HG03378 (cell line): ENCODE measurements at regions not wholly inside any gene's neighbourhood (a gene's known extent, or its start where the extent isn't known, plus 50 kb on each side); places are given as distances from the start of the nearest gene placed in this dataset.

Experiments used
- ATAC-seq: cut with Tn5 transposase; IDR thresholded peaks from one replicate; pipeline ENCODE4 v1.9.1; 2021; ENCODE audit warnings: mild to moderate bottlenecking, moderate library complexity; ENCODE audit not compliant: unreplicated experiment

GRCh38 chr18:44465381-44465841, 215.3 kb upstream of the SETBP1 start:
- ATAC-seq = no peak

DNA sequence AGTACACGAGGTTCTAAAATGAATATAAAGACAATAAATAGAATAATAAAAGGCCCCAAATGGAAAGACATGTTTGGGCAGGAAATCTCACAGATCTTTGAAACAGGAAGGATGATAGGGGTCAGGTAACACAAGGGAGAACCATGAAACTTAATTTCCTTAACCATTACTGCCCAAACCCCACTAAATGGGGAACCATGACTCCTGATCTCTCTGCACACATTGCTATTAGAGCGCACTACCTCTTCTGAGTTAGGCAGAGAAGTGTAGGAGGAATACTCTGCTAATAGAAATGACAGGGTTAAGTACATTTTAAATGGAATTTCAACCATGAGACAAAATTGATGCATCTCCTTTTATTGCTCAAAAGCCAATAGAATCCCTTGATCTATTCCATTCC, 213.7 kb upstream of the SETBP1 start:
- no peak for ATAC-seq

DNA sequence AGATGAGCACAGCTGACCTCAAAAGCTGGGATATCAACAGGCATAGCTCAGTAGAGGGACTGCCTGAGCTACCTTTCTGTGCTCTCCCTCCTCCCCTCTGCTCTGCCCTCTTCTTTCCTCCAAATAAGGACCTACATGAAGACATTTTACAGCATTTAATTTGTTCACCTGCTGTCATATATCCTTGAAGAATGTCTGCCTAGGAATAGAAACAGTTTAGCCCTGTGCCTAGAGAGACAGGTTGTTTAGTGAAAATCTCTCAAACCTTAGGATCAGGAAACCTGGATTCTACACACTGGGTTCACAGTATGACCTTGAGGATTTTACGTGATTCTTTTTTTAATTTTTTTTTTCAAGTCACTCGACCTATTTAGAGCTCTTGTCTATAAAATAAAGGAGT, 213.0 kb upstream of the SETBP1 start:
- no peak for ATAC-seq

DNA sequence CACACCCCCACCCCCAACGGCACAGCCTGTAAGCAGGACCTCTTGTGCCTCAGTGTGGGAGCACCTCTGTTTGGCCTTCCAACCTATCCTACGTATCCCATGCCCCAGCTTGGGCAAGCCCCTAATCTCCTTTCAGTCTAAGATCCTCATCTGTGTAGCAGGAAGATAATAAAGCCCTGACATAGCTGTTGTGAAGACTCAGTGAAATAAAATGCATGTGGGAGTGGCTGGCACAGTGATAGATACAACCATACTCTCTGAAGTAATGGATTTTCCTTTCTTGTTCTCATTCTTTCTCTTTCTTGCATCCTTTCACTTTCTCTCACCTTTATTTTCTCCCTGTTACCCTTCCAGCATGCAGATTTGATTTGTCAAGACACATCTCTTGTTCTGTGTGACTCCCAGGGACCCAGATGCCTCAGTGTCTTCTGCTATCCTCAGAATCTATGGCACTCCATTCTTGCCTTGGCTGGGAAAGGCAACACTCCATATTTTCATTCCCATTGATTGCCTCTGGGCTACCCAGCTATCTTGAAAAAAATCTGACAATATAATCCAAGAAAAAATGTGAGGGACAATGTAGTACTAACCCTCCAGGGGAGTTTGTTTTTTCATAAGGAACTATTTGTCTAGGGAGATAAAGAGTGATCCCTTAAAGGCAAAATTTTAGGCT, 207.2 kb upstream of the SETBP1 start:
- ATAC-seq = no peak

DNA sequence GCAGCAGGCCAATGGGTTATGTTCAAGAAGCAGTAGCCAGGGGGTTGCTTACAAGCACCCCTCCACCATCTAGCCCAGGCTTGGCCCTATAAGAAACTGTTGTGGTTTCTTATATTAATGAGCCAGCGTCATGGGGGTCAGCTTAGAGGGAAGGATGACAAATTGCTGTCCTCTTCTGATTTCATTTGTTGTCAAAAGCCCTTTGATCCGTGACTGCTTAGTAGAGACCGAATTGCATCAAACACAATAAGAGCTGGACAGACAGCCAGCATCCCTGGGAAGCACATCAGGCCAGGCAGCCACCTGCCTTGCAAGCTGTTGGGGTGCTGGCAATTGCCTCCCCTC, 206.6 kb upstream of the SETBP1 start:
- ATAC-seq = no peak

DNA sequence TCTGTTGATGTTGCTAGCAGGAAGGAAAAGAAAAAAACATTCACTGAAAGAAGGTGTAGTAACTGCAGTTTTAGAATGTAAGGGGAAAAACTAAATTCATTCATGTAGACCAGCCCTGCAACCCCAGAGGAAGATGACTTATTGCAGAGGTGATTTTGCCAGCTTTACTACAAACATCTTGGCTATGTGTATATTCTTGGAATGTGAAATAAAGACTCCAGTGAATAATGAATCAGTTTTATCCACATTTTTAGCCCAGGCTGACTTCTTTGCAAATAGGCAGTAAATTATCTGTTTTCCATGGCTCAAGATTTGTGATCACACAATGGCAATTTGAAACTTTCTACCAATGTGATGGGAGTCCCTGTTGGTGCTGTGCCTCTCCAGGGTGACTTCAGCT, 206.1 kb upstream of the SETBP1 start:
- ATAC-seq = no peak

GRCh38 chr18:44482761-44483160, 197.9 kb upstream of the SETBP1 start:
- ATAC-seq = no peak

DNA sequence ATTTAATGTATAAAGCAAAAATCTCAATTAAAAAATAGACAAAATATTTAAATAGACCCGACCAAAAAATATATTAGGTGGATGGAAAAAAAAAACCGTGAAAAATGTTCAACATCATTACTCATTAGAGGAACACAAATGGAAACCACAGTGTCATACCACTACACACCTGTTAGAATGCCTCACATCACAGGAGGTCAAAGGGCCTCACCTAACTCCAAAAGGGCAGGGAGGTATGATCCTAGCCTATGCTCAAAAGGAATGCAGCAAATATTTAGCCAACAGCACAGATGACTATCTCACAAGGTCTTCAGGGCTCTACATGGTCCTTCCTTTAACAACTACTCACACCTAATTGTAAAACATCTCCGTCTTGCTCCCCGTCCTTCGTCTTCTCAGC, 185.5 kb upstream of the SETBP1 start:
- ATAC-seq = no peak

- no peak for ATAC-seq
Observed at GRCh38 chr18:44497311-44497710, 183.4 kb upstream of the SETBP1 start.

- ATAC-seq = no peak
Observed at GRCh38 chr18:44497757-44498490, 182.8 kb upstream of the SETBP1 start.

DNA sequence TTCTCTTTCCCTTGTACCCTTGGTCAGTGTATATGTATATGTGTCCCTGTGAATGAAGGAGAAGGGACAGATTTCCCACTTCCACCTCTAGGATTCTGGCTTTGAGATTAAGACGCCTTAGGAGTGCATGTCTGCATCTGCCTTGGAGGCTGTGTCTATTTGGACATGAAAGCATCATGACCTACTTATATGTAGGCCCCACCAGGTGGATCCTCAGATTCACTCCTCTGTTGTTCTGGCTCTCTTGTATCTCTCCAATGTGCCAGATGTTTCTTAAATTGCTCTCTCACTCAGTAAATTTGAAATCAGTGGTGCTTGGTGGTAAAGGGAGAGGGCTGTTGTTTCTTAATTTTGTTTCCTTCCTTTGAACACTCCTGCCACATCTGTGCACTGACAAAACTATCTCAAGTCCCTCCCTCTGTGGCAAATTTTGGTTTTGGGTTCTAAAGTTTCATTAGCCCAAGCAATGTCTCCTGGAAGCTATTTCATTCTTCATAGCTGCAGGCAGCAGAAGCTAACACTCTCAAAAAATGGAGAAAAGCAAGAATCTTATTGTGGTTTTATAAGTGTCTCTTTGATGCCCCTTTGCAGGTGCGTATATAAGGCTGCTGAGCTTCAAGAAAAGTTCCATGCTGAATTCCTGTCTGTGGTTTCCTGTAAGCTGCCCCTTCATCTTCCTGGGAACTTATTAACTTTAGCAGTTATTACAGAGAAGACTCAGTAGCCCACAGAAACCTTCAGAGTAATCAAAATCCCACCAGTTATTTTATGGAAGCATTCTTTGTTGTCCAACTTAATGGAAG, 179.7 kb upstream of the SETBP1 start:
- no peak for ATAC-seq

- ATAC-seq = no peak
Observed at GRCh38 chr18:44502221-44502620, 178.5 kb upstream of the SETBP1 start.

DNA sequence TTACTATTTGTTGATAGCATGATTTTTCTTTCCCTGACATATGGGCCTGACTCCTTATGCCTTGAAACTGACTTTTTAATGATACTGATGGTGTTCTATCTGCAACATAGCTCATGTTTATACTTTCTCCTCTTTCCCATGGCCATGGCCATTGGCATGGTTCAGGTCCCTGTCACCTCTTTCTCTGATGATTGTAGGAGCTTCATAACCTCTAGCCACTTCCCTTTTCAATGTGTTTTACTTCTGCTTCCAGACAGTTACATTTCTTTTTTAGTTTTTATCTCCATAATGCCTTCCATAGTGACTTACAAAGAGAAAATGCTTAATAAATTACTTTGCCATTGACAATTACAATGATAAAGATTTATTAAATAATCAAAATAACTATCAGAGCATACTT, 177.9 kb upstream of the SETBP1 start:
- ATAC-seq = no peak

DNA sequence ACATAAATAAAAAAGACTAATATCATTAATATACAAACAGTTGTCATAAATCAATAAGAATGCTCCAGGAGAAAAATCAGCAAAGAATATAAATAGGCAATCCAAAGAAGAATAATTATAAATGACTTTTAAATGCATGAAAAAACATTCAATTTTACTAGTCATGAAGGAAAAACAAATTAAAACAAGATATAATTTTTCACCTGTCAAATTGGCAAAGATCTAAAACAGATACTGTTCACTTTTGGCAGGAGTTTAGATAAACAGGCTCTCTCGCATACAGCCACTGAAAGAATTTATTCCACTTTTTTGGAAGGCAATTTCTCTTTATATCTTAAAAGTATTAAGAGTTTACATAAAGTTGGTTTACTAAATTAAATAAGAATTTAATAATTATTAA, 176.8 kb upstream of the SETBP1 start:
- no peak for ATAC-seq

- peak; percentile 73 for ATAC-seq
Observed at GRCh38 chr18:44507729-44508325, 172.9 kb upstream of the SETBP1 start.

DNA sequence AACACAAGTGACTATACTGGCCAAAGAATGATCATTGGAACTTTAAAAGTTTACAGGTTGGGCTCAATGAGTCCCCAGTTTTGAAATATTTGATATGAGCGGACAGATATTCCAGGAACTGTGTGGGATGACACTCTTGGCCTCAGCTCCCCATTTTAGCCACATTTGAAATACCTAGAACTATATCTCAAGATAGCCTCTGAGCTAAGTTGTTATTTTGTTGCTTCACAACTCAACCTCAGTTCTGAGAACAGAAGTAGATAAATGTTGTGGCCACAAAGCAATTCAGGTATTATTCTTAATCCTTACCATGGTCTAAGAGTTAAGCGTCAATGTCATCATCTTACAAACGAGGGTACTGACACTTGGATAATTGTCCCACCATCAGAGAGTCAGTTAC, 172.2 kb upstream of the SETBP1 start:
- no peak for ATAC-seq

GRCh38 chr18:44509048-44509447, 171.6 kb upstream of the SETBP1 start:
- no peak for ATAC-seq

DNA sequence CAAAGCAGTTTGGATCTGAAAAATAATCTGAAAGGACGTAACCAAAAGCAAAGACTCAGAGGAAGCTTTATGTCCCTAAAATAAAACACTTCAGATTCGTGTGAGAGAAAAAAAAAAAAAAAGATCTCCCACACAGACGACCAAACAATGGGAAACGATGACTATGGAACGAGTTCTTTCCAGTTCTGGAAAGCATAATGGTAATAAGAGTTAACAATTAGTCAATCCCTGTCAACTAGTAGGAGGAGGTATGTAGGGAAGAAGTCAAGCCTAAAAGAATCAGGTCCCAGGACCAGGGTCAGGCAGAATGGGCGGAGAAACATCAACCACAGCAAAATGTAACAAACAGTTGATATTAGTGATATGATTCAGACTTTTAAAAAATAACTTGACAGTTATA, 170.3 kb upstream of the SETBP1 start:
- ATAC-seq = no peak

- ATAC-seq = no peak
Observed at GRCh38 chr18:44513233-44513632, 167.5 kb upstream of the SETBP1 start.

DNA sequence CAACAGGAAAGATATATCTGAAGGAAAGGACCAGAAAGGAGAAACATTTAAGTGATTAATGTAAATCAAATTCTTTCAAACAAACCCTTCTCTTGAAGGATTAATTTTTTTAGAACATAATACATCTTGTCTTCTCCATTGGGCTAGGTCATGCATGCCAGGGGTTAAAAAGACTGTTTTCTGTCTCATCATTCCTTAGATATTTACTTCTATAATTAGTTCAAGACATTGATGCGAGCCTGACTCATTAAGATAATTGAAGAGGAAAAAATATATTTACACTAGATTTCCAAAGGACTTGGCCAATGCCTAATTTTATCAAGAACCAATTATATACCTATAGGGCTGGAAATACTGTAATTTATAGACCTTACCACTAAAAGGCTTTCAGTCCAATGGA, 166.6 kb upstream of the SETBP1 start:
- ATAC-seq = no peak

- no peak for ATAC-seq
Observed at GRCh38 chr18:44514766-44515165, 165.9 kb upstream of the SETBP1 start.

GRCh38 chr18:44516450-44516849, 164.2 kb upstream of the SETBP1 start:
- no peak for ATAC-seq
